Stimulated activated CD8-positive, alpha-beta memory T cell treated with anti-CD3 and anti-CD28 coated beads, Interleukin-15, amount 100 ng/mL, for 1 hour (primary cell): ENCODE measurements at regions not wholly inside any gene's neighbourhood (a gene's known extent, or its start where the extent isn't known, plus 50 kb on each side); places are given as distances from the start of the nearest gene placed in this dataset.
"Not testable (repeated sequence)": the region's sequence is repeated elsewhere in the genome, so short reads cannot be mapped to it uniquely, and the experiment has no call there.

Experiments used
- DNase-seq: peaks from one replicate; pipeline ENCODE4 v3.0.0-alpha.2; 2020; ENCODE audit warnings: low read depth

DNA sequence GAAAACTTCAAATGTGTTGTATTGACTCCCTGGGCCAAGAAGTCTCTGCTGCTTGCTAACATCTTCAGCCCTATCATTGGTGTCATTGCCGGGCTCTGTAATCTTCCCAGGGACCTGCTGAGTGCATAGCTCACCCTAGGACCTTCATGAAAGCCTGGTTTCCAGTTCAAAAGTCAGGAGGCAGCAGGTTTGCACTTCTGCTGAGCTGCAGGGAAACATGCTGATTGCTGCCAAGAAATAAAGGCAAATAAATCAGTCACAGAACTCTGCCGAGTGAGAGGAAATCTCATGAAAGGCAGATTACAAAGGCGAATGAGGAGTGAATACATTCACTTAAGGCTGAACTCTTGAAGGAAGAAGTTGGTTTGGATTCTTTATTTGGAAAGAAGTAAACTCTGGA, 1947.6 kb upstream of the CELF4 start:
- no peak for DNase-seq

DNA sequence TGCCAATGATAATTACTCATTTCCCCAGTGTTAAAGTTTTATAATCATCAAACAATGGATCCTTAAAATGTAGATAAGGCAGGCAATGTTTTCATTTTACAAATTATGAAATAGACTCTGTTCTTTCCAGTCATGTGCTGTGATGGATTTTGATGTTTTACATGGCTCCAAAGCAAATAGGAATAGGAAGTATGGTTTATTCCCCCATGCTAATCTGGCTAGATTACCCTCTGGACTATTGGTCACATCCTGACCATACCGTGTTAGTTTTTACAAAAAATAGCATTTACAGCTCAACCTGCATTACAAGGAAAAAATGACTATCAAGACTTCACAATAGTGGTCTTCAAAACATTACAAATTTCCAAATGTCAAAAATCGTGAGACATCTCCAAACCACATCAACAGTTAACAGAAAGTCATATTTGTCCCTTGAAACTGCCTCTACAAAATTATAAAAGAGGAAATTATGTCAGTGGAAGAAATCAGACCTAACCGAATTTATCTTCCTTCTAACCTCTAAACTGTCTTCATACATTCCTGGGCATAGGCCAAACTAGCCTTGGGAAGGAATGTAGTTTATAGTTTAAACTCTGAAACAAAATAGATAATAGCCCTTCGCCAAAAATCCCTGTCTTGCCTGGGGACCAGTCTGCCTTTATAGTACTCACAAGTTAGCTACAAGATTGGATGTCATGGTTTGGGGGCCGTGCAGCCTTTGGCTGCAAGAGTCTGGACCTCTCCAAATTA, 1941.2 kb upstream of the CELF4 start:
- DNase-seq = no peak

DNA sequence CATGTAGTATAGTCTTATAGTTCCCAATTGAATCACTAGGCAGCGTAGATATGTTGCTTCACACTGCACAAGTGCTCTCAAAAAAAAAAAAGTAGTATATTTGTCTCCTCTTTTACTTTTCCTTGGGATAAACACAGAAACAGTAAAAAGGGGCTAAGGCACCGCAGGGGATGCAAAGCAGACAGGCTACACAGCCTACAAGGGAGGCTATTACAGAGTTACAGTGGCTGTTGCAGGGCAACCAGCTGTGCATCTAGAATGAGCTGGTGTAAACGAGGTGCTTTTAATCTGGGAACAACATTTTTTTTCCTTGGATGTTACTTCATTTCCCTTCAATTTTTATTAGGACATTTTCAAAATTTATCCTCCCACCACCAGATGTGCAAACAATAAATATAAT, 1934.7 kb upstream of the CELF4 start:
- DNase-seq = no peak

DNA sequence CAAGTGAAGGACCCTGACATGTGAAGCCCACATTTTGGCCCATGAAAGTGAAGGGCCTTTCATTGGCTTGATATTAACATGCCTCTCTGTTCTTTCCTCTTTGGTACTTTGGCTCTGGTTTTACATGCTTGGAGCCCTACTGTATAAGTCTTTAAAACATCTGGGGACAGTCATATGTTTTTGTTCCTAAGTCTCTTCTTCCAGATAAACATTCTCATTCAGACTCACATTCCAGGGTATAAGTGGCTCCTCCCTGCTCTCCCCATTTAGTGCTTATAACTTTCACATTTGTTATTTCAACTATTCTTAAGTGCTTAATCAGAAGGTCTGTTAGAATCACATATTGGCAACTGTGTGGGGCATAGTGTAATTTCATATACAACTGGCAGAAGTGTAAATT, 1932.2 kb upstream of the CELF4 start:
- DNase-seq = no peak

DNA sequence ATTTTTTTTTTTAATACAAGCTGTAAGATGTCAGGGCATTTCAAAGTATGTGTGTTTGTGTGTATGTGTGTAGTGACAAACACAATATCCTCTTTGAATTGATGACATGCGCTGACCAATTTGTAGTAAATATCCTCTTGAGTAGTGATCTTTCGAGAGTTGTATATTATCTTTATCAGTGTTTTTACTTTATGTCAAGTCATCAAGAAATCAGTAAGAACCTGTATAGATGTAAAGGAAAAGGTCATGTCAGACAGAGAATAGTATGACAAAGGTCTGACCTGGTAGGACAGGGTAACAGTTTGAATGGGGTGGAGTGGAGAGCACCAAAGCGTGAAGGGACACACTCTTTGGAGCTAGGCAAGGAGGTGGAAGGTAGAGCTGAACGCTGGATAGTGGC, 1931.4 kb upstream of the CELF4 start:
- DNase-seq = no peak

DNA sequence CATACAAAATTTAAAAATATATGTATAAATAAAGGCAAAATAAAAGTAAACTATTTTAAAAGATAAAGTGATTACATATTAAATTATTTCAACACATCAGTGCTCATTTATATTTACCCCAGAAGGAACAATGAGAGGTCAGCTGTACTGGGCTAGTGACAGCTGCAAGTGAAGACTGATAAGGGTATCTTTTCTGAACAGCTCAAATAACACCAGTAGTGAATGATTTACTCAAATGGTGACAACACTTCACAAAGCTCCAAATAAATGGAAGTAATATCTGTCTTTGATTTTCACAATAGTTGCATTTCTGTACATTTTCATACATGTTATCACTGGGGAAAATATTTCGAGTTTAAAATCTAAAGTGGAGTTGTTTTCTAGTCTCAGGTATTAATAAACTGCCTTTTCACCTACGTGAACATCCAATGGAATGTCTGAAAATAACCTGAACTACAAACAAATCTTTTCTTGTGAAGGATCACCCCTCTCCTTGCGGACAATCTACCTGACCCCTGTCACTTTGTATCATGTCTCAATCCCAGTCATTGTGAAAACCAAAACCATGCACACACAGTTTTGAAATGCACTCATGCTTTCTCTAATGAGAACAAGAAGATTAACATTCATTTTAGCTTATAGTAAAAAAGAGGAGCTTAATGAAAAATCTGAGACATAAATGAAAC, 1928.8 kb upstream of the CELF4 start:
- DNase-seq = no peak

DNA sequence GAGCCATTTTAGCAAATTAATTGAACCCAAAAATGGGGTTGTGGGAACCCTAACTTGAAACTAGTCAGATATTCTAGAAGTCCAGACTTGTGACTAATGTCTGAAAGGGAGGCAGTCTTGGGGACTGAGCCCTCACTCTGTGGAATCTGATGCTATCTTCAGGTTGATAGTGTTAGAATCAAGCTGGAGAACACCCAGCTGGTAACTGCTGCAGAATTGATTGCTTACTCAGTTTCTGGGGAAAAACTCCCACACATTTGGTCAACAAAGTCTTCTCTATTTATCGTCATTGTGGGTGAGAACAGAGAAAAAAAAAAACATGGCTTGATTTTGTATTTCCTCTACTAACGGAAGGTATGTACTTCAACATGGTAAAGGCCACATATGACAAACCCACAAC, 1925.8 kb upstream of the CELF4 start:
- DNase-seq = no peak

DNA sequence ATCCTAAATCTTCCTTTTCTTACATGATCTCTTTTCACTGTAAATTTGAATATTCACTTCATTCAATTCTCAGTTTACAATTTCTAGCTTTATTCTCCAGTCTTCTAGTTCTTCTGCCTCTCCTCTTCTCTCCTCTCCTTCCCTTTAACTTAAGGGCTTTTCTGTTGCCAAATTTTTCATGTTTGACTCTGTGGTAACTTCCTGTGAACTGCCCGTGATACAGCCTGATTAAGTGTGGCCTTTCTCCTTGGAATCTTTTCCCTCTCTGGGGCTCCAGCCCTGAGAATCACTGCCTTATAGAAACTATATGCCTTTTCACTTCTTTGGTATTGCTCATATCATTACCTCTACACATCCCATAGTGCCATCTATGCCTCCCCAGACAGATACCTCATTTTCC, 1923.8 kb upstream of the CELF4 start:
- no peak for DNase-seq

DNA sequence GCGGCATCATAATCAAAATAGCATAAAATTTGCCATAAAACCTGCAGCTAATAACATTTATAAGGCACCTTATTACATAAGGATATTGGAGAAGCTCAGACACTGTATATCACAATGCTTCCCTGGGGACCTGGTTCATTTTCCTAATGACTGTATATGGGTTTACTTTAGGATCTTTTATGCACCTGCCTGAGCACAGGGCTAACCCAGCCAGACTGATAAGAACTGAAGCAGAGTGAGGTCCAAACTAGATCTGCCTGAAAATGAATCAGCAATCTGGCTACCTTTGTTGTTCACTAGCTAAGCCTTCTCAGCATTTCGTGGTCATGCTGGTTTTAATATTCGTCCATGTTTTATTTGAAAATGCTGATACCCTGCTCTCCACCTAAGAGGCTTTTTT, 1922.3 kb upstream of the CELF4 start:
- DNase-seq = no peak

DNA sequence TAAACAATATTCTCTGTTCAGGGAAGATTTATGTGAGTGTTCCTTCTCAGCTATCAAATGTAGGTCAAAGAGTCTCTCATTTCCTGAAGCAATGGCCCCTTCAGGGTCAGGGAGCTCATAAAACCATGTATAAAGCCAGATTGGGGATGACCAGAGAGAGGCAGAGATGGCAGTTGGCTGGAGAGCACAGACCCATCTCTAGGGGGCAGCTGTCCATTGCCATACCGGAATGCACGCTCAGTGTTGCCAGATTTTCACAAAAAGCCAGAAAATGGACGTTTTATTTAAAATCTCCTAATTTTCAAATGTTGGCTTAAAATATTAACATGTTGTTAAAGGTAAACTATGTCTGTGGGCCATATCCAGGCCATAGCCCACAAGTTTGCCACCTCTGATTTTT, 1920.7 kb upstream of the CELF4 start:
- DNase-seq = no peak

DNA sequence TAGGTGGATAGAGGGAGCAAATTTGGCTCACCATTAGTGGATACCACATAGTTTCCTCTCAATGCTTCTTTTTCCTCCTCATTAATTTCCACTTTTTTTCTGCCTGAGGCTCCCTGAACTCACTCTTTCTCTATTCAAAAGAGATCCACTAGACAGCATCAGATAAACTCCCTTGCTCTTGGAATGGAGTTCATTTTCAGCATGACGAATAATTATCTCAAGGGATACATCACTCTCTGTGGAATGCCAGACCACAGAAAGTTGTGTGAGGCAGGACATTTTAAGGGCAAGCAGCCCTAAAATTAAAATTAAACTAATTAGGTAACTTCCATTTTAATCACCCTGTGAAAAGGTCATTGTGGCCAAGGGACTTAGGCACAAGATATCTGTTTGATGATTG, 1920.1 kb upstream of the CELF4 start:
- DNase-seq = no peak

DNA sequence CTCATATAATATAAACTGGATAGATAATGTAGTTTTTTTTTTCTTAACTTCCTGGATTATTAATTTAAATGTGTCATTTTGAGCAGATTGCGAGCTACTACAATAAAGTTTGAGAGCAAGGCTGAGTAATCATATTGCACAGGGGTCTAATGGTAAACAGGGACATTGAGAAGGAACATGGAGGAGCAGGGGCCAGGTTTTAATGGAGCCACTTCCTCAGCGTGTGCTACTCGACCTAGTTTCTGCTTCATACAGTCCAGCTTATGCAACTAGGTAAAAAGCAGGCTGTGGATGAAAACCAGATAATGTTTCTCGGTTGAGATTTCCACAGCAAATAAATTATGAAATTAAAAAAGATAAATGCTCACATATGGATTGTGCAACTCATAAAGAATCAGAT, 1915.7 kb upstream of the CELF4 start:
- no peak for DNase-seq

DNA sequence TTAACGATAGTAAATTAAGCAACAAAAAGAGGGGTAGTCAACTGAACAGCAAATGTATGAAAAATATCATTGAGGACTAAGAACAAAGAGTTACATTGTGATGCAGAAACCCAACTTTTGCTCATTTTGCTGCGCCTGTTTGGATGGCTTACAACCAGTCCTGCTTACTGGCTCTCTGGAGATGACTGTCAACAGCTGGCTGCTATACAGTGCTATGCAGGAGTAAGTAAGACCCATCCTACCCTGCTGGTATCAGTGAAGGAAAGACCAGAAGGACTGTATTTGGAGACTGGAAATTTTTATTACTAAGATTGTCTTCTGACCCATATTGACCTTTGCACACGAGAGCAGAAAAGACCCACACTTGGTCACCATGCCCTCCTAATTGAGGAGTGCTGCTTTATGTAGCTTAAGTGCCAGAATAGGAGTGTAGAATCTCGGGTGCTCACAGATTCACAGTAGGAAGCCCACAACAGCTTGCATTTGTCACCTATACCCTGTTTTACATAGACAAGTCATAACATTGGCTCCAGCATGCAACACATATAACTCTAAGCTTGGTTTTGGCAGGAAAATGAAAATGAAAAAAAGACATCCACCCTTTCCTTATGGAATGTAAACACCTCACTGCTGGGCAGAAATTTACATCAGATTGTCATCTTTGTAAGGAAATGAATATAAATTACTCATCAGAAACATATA, 1915.0 kb upstream of the CELF4 start:
- no peak for DNase-seq

DNA sequence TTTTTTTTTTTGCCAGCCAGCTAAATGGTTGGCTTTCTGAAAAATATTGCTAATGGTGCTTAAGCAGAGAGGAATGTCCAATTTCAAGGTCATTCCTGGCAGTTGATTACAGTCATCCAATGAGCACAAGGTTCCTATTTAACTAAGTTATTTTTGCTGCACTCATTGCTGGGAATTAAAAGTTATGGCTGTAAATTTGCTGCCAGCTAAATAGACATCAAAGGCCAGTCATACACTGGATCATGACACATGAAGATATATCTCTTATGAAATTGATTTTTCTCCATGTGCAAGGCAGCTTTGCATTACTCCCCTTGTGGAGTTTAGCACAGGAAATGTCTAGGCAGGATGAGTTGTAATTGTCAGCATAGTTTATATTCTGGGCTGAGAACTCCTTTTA, 1898.4 kb upstream of the CELF4 start:
- DNase-seq = no peak

DNA sequence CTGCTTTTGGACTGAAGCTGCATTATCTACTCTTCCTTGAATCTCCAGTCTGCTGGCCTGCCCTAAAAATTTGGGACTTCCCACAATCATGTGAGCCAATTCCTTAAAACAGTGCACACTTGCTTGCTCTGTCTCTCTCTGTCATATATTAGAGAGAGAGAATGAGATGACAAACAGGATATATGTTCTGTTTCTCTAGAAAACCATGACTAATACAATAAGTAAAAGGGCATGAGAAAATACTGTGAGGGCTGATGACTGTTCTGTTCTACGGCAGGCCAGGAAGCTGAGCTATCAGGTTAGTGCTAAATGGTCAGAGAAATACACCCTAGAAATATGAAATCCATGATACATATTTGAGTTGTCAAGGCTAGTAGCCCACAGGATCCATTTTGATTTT, 1896.8 kb upstream of the CELF4 start:
- DNase-seq = no peak

DNA sequence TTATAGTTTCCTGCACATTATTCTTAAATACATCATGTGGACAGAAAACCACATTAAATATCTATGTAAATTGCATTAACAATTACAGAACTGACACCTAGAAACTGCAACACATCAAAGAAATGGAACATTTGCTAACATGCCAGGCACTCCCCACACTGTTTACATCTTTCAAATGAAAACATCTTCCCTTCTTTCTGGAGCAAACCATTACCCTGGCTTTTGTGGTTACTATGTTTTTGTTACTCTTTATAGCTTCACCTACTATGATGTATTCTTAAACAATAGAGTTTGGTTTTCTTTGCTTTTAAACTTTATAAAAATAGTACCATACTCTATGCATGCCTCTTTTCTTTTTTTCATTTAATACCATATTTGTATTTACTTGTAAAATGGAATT, 1894.5 kb upstream of the CELF4 start:
- no peak for DNase-seq

DNA sequence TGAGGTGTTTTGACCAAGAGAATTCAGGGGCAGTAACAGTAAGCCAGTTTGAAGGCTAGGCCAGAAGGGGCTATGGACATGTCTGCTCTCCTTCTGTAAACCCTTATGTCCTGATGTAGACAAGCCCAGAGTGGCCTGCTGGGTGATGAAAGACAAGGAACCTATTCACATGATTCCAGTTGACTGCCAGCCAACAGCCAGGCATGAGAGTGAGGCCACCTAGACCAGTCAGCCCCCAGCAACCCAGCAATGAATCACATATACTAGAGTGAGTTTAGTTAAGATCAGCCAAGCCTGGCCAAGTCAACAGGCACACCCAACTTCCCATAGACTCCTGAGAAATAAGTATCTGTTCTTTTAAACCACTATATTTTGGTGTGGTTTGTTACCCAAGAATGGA, 1889.7 kb upstream of the CELF4 start:
- DNase-seq = no peak

DNA sequence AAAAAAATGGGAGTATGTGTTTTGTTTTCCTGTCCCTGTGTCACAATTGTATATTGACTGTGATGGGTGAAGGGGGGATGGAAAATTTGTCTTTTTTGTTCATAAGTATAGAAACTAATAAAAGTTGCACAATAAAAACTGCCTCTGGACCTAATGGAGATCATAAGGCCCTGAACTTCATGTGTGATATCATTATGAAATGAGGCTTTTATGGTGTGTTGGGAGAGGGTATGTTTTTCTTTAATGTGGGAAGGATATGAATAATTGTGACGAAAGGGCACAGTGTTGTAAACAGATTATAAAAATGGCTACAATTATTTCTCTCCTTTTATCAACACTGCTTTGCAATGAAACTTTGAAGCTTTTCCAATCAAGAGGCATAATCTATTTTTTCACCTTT, 1889.3 kb upstream of the CELF4 start:
- DNase-seq = no peak

DNA sequence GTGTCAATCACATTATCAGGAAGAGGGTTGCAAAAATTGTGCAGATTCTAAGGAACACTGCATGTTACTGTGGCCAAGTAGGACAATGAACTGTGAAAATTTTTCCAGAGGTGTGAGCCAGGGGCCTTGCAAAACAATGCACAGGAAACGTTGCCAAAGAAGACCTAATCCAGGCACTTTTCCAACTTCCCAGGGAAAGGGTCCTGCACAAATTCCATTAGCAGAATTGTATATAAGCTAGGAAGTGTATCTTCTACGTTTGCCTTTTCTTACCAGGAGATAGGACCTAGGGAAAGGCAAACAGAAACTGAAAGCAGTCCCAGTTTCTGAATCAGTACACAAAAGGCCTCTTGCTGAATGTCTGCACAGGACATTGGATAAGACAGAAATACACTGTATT, 1888.3 kb upstream of the CELF4 start:
- no peak for DNase-seq

DNA sequence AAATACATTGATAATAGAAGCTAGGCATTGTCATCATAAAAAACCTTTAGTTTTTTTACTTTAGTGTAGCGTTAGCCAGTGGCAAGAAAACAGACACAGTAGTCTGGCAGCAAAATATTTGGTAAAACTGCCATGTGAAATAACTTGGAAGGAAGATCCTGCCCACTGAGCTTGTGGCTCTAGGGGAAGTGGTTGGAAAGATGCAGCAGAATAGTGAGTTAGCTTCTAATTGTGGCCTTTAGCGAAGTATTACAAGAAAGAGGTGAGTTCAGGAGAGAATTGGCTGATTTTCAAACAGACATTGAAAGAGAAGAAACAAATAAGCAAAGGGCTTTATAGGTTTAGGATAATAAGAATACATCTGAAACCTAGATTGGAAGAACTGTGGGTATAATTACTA, 1887.8 kb upstream of the CELF4 start:
- DNase-seq = no peak

DNA sequence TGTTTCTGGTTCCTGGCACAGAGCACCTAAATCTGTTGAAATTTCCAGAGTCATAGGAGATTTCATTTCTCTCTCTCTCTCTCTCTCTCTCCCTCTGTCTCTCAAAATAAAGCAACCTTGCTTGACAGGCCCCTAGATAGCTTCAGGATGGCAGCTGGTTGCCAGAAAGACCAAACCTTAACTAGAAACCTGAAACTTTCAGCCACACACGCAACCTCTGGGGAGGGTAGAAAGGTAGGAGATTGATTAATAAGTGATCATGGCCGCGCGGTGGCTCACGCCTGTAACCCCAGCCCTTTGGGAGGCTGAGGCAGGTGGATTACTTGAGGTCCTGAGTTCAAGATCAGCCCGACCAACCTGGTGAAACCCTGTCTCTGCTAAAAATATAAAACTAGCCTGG, 1885.4 kb upstream of the CELF4 start:
- no peak for DNase-seq

DNA sequence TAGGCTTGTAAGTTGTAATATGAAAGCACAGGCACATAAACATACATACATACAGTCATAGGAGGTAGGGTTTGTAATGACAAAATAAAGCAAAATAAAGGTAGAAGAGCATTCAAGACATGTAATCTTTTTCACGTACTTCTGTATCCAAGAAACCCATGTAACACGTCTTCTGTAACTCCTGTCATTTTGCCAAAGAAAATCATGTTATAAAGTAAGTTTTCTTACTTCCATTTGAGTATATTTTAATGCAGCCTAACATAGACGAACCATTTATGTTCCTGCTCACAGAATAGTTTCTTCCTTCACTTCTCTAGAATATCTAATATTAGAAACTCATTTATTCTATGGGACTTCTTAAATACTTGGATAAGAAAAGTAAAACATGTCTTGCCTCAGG, 1884.0 kb upstream of the CELF4 start:
- no peak for DNase-seq

DNA sequence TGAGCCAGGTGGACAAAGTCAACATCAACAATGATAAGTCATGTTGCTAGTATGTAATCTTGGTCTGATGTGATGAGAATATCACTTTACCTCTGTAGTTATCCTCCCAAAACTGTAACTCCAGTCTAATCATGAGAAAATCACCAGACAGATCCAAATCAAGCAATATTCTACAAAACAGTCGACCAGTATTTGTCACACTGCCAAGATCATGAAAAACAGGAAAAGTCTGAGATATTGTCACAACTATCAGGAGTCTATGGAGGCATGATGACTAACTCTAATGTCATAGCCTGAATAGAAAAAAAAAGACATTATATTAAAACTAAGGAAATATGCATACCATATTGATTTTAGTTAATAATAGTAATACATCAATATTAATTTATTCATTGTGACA, 1883.3 kb upstream of the CELF4 start:
- DNase-seq = no peak

DNA sequence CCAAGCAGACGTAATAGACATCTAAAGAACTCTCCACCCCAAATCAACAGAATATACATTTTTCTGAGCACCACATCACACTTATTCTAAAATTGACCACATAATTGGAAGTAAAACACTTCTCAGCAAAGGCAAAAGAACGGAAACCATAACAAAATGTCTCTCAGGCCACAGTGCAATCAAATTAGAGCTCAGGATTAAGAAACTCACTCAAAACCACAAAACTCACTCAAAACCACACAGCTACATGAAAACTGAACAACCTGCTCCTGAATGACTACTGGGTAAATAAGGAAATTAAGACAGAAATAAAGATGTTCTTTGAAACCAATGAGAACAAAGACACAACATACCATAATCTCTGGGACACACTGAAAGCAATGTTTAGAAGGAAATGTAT, 1879.4 kb upstream of the CELF4 start:
- not testable (repeated sequence) for DNase-seq
